GM12801 (cell line): ENCODE measurements at regions not wholly inside any gene's neighbourhood (a gene's known extent, or its start where the extent isn't known, plus 50 kb on each side); places are given as distances from the start of the nearest gene placed in this dataset.

ENCODE experiments used
- TF ChIP-seq, protein P1 (sequence below): IDR thresholded peaks from one replicate; pipeline ENCODE4 v1.5.1; 2011; ENCODE audit warnings: control low read depth; ENCODE audit not compliant: insufficient read length; ENCODE audit errors: extremely low read depth

DNA sequence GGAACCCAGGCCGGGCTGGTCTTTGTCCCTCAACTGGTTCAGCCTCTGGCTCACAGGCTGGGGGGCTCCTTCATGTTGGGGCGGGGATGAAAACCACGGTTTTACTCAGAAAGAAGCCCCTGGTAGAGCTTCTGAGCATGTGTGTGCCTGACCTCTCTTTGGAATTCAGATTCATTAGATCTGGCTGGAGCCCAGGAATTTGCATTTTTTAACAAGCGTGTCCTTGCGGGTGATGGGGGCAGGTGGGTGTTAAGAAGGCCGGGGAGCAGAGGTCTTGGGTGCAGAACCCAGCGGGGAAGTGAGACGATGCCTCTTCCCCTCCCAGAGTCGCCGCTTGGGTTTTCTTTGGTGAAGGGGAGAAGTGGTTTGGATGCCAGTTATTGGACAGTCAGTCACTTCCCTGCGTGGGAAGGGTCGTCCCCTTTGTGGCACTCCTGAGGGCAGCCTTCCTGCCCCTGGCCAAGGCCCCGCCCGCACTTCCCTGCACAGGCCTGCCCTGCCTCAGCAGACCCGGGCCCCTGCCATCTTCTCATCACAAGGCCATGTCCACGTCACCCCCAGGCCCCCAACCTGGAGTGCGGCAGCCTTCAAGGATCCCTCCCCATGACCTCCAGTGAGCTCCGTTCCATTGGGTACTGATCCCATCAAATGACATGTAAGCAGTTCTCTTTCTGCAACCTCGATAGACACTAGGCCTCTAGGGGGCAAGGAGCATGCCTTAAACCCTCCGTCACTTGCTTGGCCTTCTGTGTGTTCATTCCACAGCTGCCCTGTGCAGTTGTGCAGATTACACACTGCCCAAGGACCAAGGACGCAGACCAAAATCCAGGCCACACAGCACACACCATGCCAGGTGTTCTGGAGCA is 177.7 kb upstream of the CIBAR2 start:
- TF ChIP-seq, protein P1, sequence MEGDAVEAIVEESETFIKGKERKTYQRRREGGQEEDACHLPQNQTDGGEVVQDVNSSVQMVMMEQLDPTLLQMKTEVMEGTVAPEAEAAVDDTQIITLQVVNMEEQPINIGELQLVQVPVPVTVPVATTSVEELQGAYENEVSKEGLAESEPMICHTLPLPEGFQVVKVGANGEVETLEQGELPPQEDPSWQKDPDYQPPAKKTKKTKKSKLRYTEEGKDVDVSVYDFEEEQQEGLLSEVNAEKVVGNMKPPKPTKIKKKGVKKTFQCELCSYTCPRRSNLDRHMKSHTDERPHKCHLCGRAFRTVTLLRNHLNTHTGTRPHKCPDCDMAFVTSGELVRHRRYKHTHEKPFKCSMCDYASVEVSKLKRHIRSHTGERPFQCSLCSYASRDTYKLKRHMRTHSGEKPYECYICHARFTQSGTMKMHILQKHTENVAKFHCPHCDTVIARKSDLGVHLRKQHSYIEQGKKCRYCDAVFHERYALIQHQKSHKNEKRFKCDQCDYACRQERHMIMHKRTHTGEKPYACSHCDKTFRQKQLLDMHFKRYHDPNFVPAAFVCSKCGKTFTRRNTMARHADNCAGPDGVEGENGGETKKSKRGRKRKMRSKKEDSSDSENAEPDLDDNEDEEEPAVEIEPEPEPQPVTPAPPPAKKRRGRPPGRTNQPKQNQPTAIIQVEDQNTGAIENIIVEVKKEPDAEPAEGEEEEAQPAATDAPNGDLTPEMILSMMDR, result no peak

DNA sequence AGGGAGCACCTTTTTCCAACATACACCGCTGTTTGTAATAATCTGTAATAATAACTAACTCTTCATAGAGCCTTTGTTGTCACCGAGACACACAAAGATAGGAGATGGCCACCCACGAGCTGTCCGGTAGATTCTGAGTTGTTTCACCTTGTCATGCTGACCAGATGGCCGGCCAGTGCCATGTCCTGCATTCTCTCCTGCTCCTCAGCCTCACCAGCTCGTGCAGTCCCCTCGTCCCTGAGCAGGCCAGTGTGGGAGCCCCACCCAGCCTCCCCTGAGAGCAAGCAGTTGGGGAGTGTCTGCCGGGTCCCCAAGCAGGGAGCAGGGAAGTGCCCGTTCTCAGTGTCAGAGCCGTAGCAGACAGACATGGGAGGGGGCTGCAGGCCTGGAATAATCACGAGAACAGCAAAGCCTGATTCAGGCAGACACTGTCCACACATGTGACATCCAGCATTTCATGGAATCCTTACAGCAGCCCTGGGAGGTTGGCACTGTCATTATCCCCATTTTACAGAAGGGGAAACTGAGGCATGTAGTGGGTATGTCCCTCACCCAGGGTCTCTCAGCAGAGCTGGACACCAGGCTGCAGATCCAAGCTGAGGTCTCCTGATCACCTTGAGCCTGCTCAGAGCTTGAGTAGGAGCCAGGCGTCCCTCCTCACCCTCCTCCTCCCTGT is 178.5 kb upstream of the CIBAR2 start:
- TF ChIP-seq, protein P1, result no peak

DNA sequence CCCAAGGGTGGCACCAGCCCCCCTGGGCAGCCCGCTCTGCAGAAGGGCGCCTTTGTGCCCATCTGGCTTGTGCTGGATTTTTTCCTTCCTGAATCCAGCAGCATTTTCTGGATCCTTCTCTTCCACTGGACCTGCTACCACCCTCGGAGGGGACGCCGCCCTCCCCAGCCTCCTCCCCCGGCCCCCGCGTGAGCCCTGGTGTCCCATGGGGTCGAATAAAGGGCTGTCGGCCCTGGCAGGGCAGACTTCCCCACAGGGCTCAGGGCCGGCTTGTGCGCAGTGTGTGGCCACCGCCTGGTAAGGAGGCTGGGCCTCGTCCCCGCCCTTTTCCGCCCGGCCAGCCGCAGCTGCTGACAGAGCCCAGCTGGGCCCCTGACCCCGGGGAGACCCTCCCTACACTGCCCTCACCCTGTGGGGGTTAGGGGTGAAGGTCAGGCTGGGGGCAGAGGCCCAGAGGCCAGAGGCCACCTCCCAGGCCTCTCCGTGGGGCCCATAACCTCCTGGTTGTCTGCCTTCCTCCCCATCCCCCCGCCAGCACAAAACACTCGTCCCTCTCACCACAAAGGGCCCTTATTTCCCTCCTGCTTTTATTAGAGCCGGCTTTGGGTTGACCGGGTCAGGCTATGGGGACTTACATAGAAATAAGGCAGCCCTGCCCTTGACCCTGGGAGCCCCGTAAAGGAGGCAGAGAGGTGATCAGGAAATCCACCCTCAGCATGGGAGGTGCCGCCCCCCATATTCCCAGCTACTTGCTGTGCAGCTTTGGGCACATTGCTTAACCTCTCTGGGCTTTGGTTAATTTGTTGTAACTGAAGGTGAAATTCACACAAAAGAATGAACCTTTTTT is 179.3 kb upstream of the CIBAR2 start:
- TF ChIP-seq, protein P1, result no peak

DNA sequence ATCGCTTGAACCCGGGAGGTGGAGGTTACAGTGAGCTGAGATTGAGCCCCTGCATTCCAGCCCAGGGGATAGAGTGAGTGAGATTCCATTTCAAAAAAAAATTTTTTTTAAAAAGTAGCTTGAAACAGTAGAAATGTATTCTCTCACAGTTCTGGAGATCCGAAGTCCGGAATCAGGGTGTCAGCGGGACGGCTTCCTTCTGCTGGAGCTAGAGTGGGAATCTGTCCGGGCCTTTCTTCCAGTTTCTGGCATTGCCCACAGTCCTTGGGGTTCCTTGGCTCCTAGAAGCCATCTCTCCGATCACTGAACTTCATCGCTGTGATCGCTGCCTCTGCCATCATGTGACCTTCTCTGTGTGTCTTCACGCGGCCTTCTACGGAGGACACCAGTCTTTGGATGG is 181.2 kb upstream of the CIBAR2 start:
- TF ChIP-seq, protein P1, result no peak

DNA sequence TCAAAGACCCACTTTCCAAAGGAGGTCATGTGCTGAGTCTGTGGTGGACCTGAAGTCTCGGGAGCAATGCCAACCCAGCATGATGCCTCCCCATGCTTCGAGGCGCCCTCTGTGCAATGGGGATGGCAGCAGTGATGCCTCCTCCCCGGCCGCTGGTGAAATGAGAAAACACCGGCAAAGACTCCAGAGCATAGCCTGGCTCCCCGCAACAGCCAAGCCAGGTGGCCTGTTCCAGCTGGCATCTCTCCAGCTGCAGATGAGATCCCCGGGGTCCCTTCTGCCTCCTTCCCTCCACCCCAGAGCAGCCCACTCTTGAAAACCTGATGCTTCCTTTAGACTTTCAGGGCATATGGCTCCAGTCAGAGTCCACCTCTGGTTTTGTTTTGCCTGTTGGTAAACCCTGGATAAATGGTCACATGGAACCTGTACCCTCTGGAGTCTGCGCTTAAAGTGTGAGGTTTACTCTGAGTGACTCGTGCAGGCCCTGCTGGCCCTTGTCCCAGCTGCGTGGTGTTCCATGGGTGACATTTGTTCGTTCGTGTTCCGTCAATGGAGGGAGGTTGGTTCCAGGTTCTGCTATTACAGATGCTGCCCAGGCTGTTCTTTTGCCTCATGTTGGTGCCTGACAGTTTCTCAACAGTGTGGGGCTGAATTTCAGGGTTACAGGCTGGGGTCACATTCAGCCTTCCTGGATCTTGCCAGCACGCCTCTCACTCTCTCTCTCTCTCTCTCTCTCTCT is 181.8 kb upstream of the CIBAR2 start:
- TF ChIP-seq, protein P1, result no peak

DNA sequence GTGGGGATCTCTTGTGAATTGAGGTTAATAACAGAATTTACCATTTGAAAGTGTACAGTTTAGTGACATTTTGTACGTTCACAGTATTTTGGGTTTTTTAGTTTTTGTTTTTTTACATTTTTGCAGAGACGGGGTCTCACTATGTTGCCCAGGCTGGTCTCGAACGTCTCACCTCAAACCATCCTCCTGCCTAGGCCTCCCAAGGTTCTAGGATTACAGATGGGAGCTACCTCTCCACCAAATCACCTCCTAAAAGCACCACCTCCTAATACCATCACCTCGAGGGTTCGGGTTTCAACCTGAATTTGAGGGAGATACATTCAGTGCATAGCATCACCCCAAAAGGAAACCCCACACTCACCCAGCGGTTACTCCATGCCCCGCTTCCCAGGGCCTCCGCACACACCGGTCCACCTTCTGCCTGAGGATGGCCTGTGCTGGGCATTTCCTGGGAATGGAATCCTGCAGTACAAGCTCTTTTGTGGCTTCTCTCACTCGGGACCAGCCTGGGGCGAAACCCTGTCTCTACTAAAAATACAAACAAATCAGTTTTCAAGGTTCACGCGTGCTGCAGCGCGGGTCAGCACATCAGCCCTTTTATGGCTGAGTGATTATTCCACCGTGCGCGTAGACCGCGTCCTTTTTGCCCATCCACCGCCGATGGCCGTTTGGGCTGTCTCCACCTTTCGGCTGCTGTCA is 182.7 kb upstream of the CIBAR2 start:
- TF ChIP-seq, protein P1, result no peak
